ENCODE measurements at regions not wholly inside any gene's neighbourhood (a gene's known extent, or its start where the extent isn't known, plus 50 kb on each side); places are given as distances from the start of the nearest gene placed in this dataset.

- no peak overlapping the region for H3K27ac Mint-ChIP-seq (ENCODE audit: unreplicated experiment)
- no peaks in the 10 kb centered on the region for H3K9me3 Mint-ChIP-seq (ENCODE audit: unreplicated experiment)
- H3K4me3 Mint-ChIP-seq (ENCODE audit: unreplicated experiment): no peak overlapping the region
- H3K36me3 Mint-ChIP-seq (ENCODE audit: unreplicated experiment): no peaks in the 10 kb centered on the region
- no peak for TF ChIP-seq CTCF (IDR thresholded peaks at IDR 0.05)
- no peaks in the 10 kb centered on the region for H3K27me3 Mint-ChIP-seq (ENCODE audit: unreplicated experiment)
- peaks cover 26% of the 10 kb centered on the region for H3K4me1 Mint-ChIP-seq (ENCODE audit: unreplicated experiment)
- DNase-seq (ENCODE audit: extremely low spot score, unreplicated experiment): no peak
These were observed 140.4 kb downstream of the PMP22 start for GRCh38 chr17:15124746-15125145.

GRCh38 chr17:15124264-15124595 lies 140.9 kb downstream of the PMP22 start:
- no peak for TF ChIP-seq CTCF (IDR thresholded peaks at IDR 0.05)
- Mint-ChIP-seq H3K9me3 (ENCODE audit: unreplicated experiment) (no peaks in the 10 kb centered on the region), H3K4me3 (ENCODE audit: unreplicated experiment) (no peak overlapping the region), H3K36me3 (ENCODE audit: unreplicated experiment) (no peaks in the 10 kb centered on the region), H3K4me1 (ENCODE audit: unreplicated experiment) (peaks cover 27% of the 10 kb centered on the region), H3K27me3 (ENCODE audit: unreplicated experiment) (no peaks in the 10 kb centered on the region), H3K27ac (ENCODE audit: unreplicated experiment) (peak overlapping the region; percentile 68)
- DNase-seq (ENCODE audit: extremely low spot score, unreplicated experiment): no peak

GRCh38 chr17:15123593-15124263 lies 141.4 kb downstream of the PMP22 start:
- Mint-ChIP-seq H3K4me1 (ENCODE audit: unreplicated experiment) (peaks cover 27% of the 10 kb centered on the region), H3K36me3 (ENCODE audit: unreplicated experiment) (no peaks in the 10 kb centered on the region), H3K27me3 (ENCODE audit: unreplicated experiment) (no peaks in the 10 kb centered on the region), H3K27ac (ENCODE audit: unreplicated experiment) (peak overlapping the region; percentile 68), H3K9me3 (ENCODE audit: unreplicated experiment) (no peaks in the 10 kb centered on the region), H3K4me3 (ENCODE audit: unreplicated experiment) (no peak overlapping the region)
- TF ChIP-seq CTCF (IDR thresholded peaks at IDR 0.05): no peak
- no peak for DNase-seq (ENCODE audit: extremely low spot score, unreplicated experiment)

GRCh38 chr17:15122857-15123256 lies 142.3 kb downstream of the PMP22 start:
- peaks cover 27% of the 10 kb centered on the region for H3K4me1 Mint-ChIP-seq (ENCODE audit: unreplicated experiment)
- no peak overlapping the region for H3K27ac Mint-ChIP-seq (ENCODE audit: unreplicated experiment)
- H3K9me3 Mint-ChIP-seq (ENCODE audit: unreplicated experiment): no peaks in the 10 kb centered on the region
- H3K27me3 Mint-ChIP-seq (ENCODE audit: unreplicated experiment): no peaks in the 10 kb centered on the region
- H3K36me3 Mint-ChIP-seq (ENCODE audit: unreplicated experiment): no peaks in the 10 kb centered on the region
- TF ChIP-seq CTCF (IDR thresholded peaks at IDR 0.05): no peak
- no peak for DNase-seq (ENCODE audit: extremely low spot score, unreplicated experiment)
- H3K4me3 Mint-ChIP-seq (ENCODE audit: unreplicated experiment): no peak overlapping the region

- Mint-ChIP-seq H3K4me1 (ENCODE audit: unreplicated experiment) (peaks cover 27% of the 10 kb centered on the region), H3K27me3 (ENCODE audit: unreplicated experiment) (no peaks in the 10 kb centered on the region), H3K4me3 (ENCODE audit: unreplicated experiment) (no peak overlapping the region), H3K9me3 (ENCODE audit: unreplicated experiment) (no peaks in the 10 kb centered on the region), H3K27ac (ENCODE audit: unreplicated experiment) (no peak overlapping the region), H3K36me3 (ENCODE audit: unreplicated experiment) (no peaks in the 10 kb centered on the region)
- no peak for TF ChIP-seq CTCF (IDR thresholded peaks at IDR 0.05)
- no peak for DNase-seq (ENCODE audit: extremely low spot score, unreplicated experiment)
These were observed 143.7 kb downstream of the PMP22 start for GRCh38 chr17:15121426-15121825.

All from osteocyte (in vitro differentiated cells).